IMR-90 (cell line): ENCODE measurements at regions not wholly inside any gene's neighbourhood (a gene's known extent, or its start where the extent isn't known, plus 50 kb on each side); places are given as distances from the start of the nearest gene placed in this dataset.

Experiments used
- ATAC-seq: fragments of 200-7000 bp; cut with Tn5 transposase; 2 replicates; pipeline ENCODE4 v1.9.1; 2020; ENCODE audit warnings: low read depth, mild to moderate bottlenecking, moderate library complexity
- BruUV-seq: library from RNA; stranded (reverse); fragments of 400-500 nt; replicated peaks from 2 replicates; lab custom pipeline; 2021; lab: Mats Ljungman, UMichigan
- CTCF ChIA-PET: fragments of 300-600 bp; formaldehyde crosslinking; extraction: SDS; loops from one replicate; lab custom pipeline; 2021; ENCODE audit warnings: antibody characterized with exemption; lab: Yijun Ruan, JAX
- POLR2A ChIA-PET: fragments of 300-600 bp; sonication (Branson Sonifier 250); formaldehyde crosslinking; loops from one replicate; lab custom pipeline; 2022; ENCODE audit warnings: antibody characterized with exemption; ENCODE audit not compliant: unreplicated experiment; lab: Charles Lee
- DNase-seq: peaks from one replicate; pipeline ENCODE4 v3.0.0; 2013
- H2AFZ ChIP-seq: replicated peaks from 2 replicates; pipeline ENCODE3; 2013; ENCODE audit warnings: low read length, mild to moderate bottlenecking; ENCODE audit not compliant: poor library complexity
- H2AK5ac ChIP-seq: 2 replicates; pipeline ENCODE4 v1.6.1; 2013; ENCODE audit warnings: low read depth, low read length, inconsistent platforms
- H2AK9ac ChIP-seq: replicated peaks from 2 replicates; pipeline ENCODE3; 2013; ENCODE audit warnings: mild to moderate bottlenecking, low read depth, low read length, moderate library complexity; ENCODE audit not compliant: poor library complexity
- H2BK120ac ChIP-seq: 2 replicates; pipeline ENCODE4 v1.6.1; 2013; ENCODE audit warnings: low read depth, low read length, inconsistent platforms
- H2BK15ac ChIP-seq: 3 replicates; pipeline ENCODE4 v1.6.1; 2013; ENCODE audit warnings: low read depth, low read length, inconsistent platforms
- H2BK20ac ChIP-seq: 2 replicates; pipeline ENCODE4 v1.6.1; 2013; ENCODE audit warnings: low read depth, mild to moderate bottlenecking, inconsistent platforms, low read length, moderate library complexity
- H2BK5ac ChIP-seq: 2 replicates; pipeline ENCODE4 v1.6.1; 2013; ENCODE audit warnings: mild to moderate bottlenecking, low read depth, low read length, inconsistent platforms; ENCODE audit not compliant: poor library complexity, severe bottlenecking
- H3K14ac ChIP-seq: replicated peaks from 2 replicates; pipeline ENCODE4 v1.6.1; 2013; ENCODE audit warnings: low read depth, low read length, inconsistent platforms
- H3K18ac ChIP-seq: 2 replicates; pipeline ENCODE4 v1.6.1; 2013; ENCODE audit warnings: low read depth, low read length, control low read depth
- H3K23ac ChIP-seq: 2 replicates; pipeline ENCODE4 v1.6.1; 2013; ENCODE audit warnings: low read depth, low read length, inconsistent platforms
- H3K27ac ChIP-seq: 2 replicates; pipeline ENCODE4 v1.5.1; 2013; ENCODE audit warnings: mild to moderate bottlenecking, control low read depth, low read length; ENCODE audit not compliant: insufficient read depth
- H3K27me3 ChIP-seq: 2 replicates; pipeline ENCODE4 v1.6.1; 2013; ENCODE audit warnings: low read length; ENCODE audit not compliant: control insufficient read depth, insufficient read depth
- H3K36me3 ChIP-seq: 2 replicates; pipeline ENCODE4 v1.6.1; 2013; ENCODE audit warnings: low read length, mixed read lengths; ENCODE audit not compliant: control insufficient read depth, insufficient read depth
- H3K4ac ChIP-seq: 2 replicates; pipeline ENCODE4 v1.6.1; 2013; ENCODE audit warnings: low read depth, low read length, inconsistent platforms
- H3K4me1 ChIP-seq: 2 replicates; pipeline ENCODE4 v1.6.1; 2013; ENCODE audit warnings: low read length, mixed read lengths; ENCODE audit not compliant: control insufficient read depth, insufficient read depth
- H3K4me2 ChIP-seq: 2 replicates; pipeline ENCODE4 v1.6.1; 2013; ENCODE audit warnings: low read depth, mild to moderate bottlenecking, control low read depth, low read length, moderate library complexity
- H3K4me3 ChIP-seq: 2 replicates; pipeline ENCODE4 v1.5.1; 2013; ENCODE audit warnings: low read depth, mild to moderate bottlenecking, control low read depth, low read length, moderate library complexity; ENCODE audit not compliant: insufficient read depth
- H3K56ac ChIP-seq: 2 replicates; pipeline ENCODE4 v1.6.1; 2013; ENCODE audit warnings: low read length, inconsistent platforms; ENCODE audit not compliant: insufficient read depth; ENCODE audit errors: extremely low read depth
- H3K79me1 ChIP-seq, 2 experiments: 2 replicates each; pipeline ENCODE4 v1.6.1; 2013; ENCODE audit warnings: low read length in 2 of 2, inconsistent platforms in 1 of 2, low read depth in 1 of 2
- H3K9ac ChIP-seq: 2 replicates; pipeline ENCODE4 v1.6.1; 2013; ENCODE audit warnings: low read depth, low read length, control low read depth
- H3K9me1 ChIP-seq: 2 replicates; pipeline ENCODE4 v1.6.1; 2013; ENCODE audit warnings: low read length, inconsistent platforms; ENCODE audit not compliant: insufficient read depth
- H3K9me3 ChIP-seq: 2 replicates; pipeline ENCODE4 v1.6.1; 2013; ENCODE audit warnings: low read length; ENCODE audit not compliant: control insufficient read depth, insufficient read depth
- H4K20me1 ChIP-seq: 2 replicates; pipeline ENCODE4 v1.6.1; 2013; ENCODE audit warnings: low read length, inconsistent platforms; ENCODE audit not compliant: insufficient read depth
- H4K5ac ChIP-seq: 2 replicates; pipeline ENCODE4 v1.6.1; 2013; ENCODE audit warnings: mild to moderate bottlenecking, low read depth, low read length, control low read depth
- H4K8ac ChIP-seq, 2 experiments: 2 replicates each; pipeline ENCODE4 v1.6.1; 2013; ENCODE audit warnings: low read depth in 2 of 2, low read length in 2 of 2, control low read depth in 1 of 2, inconsistent platforms in 1 of 2
- H4K91ac ChIP-seq: 2 replicates; pipeline ENCODE4 v1.6.1; 2013; ENCODE audit warnings: low read depth, low read length, inconsistent platforms; ENCODE audit not compliant: insufficient read depth
- CEBPB ChIP-seq: IDR thresholded peaks from 2 replicates; pipeline ENCODE4 v1.6.1; 2012; ENCODE audit warnings: low read depth, low read length, improper control_type of control experiment
- CHD1 ChIP-seq: IDR thresholded peaks from 2 replicates; pipeline ENCODE4 v1.6.1; 2012; ENCODE audit warnings: low read depth, low read length, improper control_type of control experiment
- RCOR1 ChIP-seq: IDR thresholded peaks from 2 replicates; pipeline ENCODE4 v1.6.1; 2012; ENCODE audit warnings: mild to moderate bottlenecking, low read length, improper control_type of control experiment; ENCODE audit not compliant: insufficient replicate concordance
- WGBS, 2 experiments: methylation state at CpG; one replicate each; pipeline versions ENCODE4 v1.1.5 to v1.1.7; 2013; ENCODE audit warnings: missing lambda C conversion rate in 2 of 2; ENCODE audit not compliant: insufficient read length in 1 of 2; ENCODE audit errors: extremely low coverage in 2 of 2; 5-methylcytosine and 5-hydroxymethylcytosine counted together
- dilution Hi-C: fragments of 300-500 bp; cut with HindIII; formaldehyde crosslinking; loops from one replicate; pipeline ENCODE4 v1.14.3; 2018; ENCODE audit warnings: low sequenced_read_pairs; ENCODE audit not compliant: unreplicated experiment
- in situ Hi-C: fragments of 300-500 bp; cut with MboI; formaldehyde crosslinking; loops from 3 replicates; pipeline ENCODE4 v1.14.3; 2019; ENCODE audit warnings: low sequenced_read_pairs, inconsistent platforms, mixed read lengths
- intact Hi-C: fragments of 100-400 bp; cut with micrococcal nuclease; formaldehyde crosslinking; loops from 2 replicates; pipeline ENCODE4 v1.10.0; 2022

DNA sequence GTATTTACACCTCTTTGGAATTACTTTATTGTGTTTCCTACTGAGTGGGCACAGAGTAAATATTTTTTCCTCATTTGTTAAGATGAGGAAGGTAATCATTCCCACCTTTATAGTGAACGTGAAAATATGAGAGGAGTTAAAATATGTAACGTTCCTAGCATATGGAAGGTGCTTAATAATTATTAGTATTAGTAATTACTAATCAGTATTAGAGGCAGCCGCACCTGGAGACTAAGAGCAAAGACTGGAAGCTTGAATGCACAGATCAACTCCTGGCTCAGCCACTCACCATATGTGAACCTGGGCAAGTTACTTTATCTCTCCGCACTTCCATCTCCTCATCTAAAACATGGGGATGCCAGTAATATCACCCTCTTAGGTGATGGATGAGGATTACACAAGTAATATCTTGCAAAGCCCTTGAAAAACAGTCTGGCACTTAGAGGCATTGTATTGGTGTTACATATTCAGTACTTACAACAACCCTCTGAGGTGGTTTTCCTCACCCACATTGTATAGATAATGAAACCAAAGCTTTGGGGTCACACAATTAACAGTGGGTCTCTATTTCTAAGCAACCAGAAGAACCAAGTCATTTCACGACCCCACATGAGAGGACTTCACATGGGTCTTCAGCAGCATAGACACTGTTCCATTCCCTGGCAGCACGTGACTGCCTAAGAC lies 100.3 kb upstream of the KCTD1 start:
- no TSS peak for BruUV-seq
- Histone ChIP-seq H3K56ac (no peak overlapping the region), H3K4ac (no peak overlapping the region), H4K20me1 (no peaks in the 10 kb centered on the region), H2AK9ac (no peak overlapping the region), H3K4me3 (no peak overlapping the region), H4K91ac (no peak overlapping the region), H2AFZ (no peak overlapping the region), H2BK20ac (no peak overlapping the region), H3K4me1 (no peaks in the 10 kb centered on the region), H3K9me3 (no peaks in the 10 kb centered on the region), H3K9ac (no peak overlapping the region), H2AK5ac (no peak overlapping the region), H3K36me3 (no peaks in the 10 kb centered on the region), H3K18ac (no peak overlapping the region), H3K14ac (no peak overlapping the region), H4K8ac (no peak overlapping the region), H3K23ac (no peak overlapping the region), H3K9me1 (no peaks in the 10 kb centered on the region), H2BK120ac (no peak overlapping the region), H3K4me2 (no peak overlapping the region), H3K79me1 (no peaks in the 10 kb centered on the region), H3K27me3 (peaks cover 9% of the 10 kb centered on the region), H2BK15ac (no peak overlapping the region), H4K5ac (no peak overlapping the region), H2BK5ac (no peak overlapping the region), H3K27ac (no peak overlapping the region)
- dilution Hi-C loops, result no loop called here
- POLR2A ChIA-PET, result no interaction called here
- intact Hi-C loops, result loop anchor here (1.0 to 2.0 kb wide), 4 partner anchors 100 to 341 kb away; partner anchors contain the start of gene KCTD1
- WGBS, 2 experiments, result 100% methylated on average over 1 of the region's 6 CpGs; no CpG with 5 or more reads in 1 of the 2 experiments
- ATAC-seq (no peak), DNase-seq (no peak)
- no peak for TF ChIP-seq RCOR1
- no peak for TF ChIP-seq CHD1
- no peak for TF ChIP-seq CEBPB
- in situ Hi-C loops, result loop anchor here (5.0 kb wide), 1 partner anchor 241 kb away; no protein-coding TSS in a partner anchor
- CTCF ChIA-PET, result interaction anchor here (1.2 kb wide), 1 partner anchor 265 kb away, joined by 4 read pairs; no protein-coding TSS in a partner anchor
